ENCODE measurements at regions not wholly inside any gene's neighbourhood (a gene's known extent, or its start where the extent isn't known, plus 50 kb on each side); places are given as distances from the start of the nearest gene placed in this dataset.

- no peak for TF ChIP-seq CTCF (IDR thresholded peaks at IDR 0.05; ENCODE audit: extremely low read depth, insufficient read depth, missing control alignments)
- in situ Hi-C loops (cut with MboI; ENCODE audit: low pct_unique_long_range_greater_than_20kb, low sequenced_read_pairs, unreplicated experiment), result no loop called here
- no peak for DNase-seq (ENCODE audit: low spot score)
Measured at GRCh38 chr6:79803917-79804316, 143.4 kb downstream of the ELOVL4 start.

GRCh38 chr6:79802657-79803300, 144.6 kb downstream of the ELOVL4 start:
- in situ Hi-C loops (cut with MboI; ENCODE audit: low pct_unique_long_range_greater_than_20kb, low sequenced_read_pairs, unreplicated experiment), result no loop called here
- no peak for DNase-seq (ENCODE audit: low spot score)
- no peak for TF ChIP-seq CTCF (IDR thresholded peaks at IDR 0.05; ENCODE audit: extremely low read depth, insufficient read depth, missing control alignments)

DNA sequence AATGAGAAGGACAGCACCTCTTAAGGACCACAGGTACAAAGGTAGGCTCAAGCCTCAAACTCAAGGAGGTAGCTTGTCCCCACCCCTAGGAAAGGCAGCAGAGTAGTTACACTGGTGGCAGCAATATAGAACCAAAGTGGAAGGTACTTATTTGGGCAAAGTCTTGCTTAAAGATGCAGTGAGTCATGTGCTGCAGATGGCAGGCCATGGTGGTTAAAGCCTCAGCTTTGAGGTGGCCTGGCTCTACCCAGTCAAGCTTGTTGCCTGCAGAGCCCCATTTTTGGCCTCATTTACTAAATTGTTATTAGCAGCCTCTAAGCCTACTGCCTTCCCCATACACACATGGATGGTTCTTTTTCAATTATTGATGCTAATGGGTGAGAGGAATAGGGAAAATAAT, 146.0 kb downstream of the ELOVL4 start:
- TF ChIP-seq CTCF (IDR thresholded peaks at IDR 0.05; ENCODE audit: extremely low read depth, insufficient read depth, missing control alignments), result no peak
- in situ Hi-C loops (cut with MboI; ENCODE audit: low pct_unique_long_range_greater_than_20kb, low sequenced_read_pairs, unreplicated experiment), result no loop called here
- DNase-seq (ENCODE audit: low spot score), result no peak

GRCh38 chr6:79798841-79799240, 148.5 kb downstream of the ELOVL4 start:
- TF ChIP-seq CTCF (IDR thresholded peaks at IDR 0.05; ENCODE audit: extremely low read depth, insufficient read depth, missing control alignments), result no peak
- in situ Hi-C loops (cut with MboI; ENCODE audit: low pct_unique_long_range_greater_than_20kb, low sequenced_read_pairs, unreplicated experiment), result no loop called here

GRCh38 chr6:79797912-79798311, 149.4 kb downstream of the ELOVL4 start:
- no peak for DNase-seq (ENCODE audit: low spot score)
- in situ Hi-C loops (cut with MboI; ENCODE audit: low pct_unique_long_range_greater_than_20kb, low sequenced_read_pairs, unreplicated experiment), result no loop called here
- no peak for TF ChIP-seq CTCF (IDR thresholded peaks at IDR 0.05; ENCODE audit: extremely low read depth, insufficient read depth, missing control alignments)

More at GRCh38 chr6:79798841-79799240, 148.5 kb downstream of the ELOVL4 start:
- no peak for DNase-seq (ENCODE audit: low spot score)

GRCh38 chr6:79797163-79797764, 150.1 kb downstream of the ELOVL4 start:
- TF ChIP-seq CTCF (IDR thresholded peaks at IDR 0.05; ENCODE audit: extremely low read depth, insufficient read depth, missing control alignments), result no peak
- in situ Hi-C loops (cut with MboI; ENCODE audit: low pct_unique_long_range_greater_than_20kb, low sequenced_read_pairs, unreplicated experiment), result no loop called here
- DNase-seq (ENCODE audit: low spot score), result no peak

All from GM13977 (cell line).